Lung (tissue), 11 donors: ENCODE measurements at regions not wholly inside any gene's neighbourhood (a gene's known extent, or its start where the extent isn't known, plus 50 kb on each side); places are given as distances from the start of the nearest gene placed in this dataset.
"Not testable (repeated sequence)": the region's sequence is repeated elsewhere in the genome, so short reads cannot be mapped to it uniquely, and the experiment has no call there.

ENCODE experiments used
- ATAC-seq: fragments of 200-7000 bp; cut with Tn5 transposase; one replicate; pipeline ENCODE4 v1.9.1; 2020; ENCODE audit warnings: moderate number of reproducible peaks; ENCODE audit not compliant: insufficient read depth, low FRiP score
- DNase-seq, 3 donors: peaks; one replicate each; pipeline ENCODE4 v3.0.0-alpha.2; 2013 to 2017
- H3K27ac ChIP-seq, 2 donors: one replicate each; pipeline ENCODE4 v1.5.1; 2013; ENCODE audit warnings: mild to moderate bottlenecking in 2 of 2, moderate library complexity in 2 of 2, control low read depth in 1 of 2, inconsistent platforms in 1 of 2, low read depth in 1 of 2, low read length in 1 of 2
- H3K27me3 ChIP-seq, 3 donors: one replicate each; pipeline ENCODE4 v1.5.1; 2013; ENCODE audit warnings: low read length in 2 of 3; ENCODE audit not compliant: control insufficient read depth in 3 of 3, insufficient read depth in 3 of 3
- H3K36me3 ChIP-seq, 4 donors: one replicate each; pipeline ENCODE4 v1.5.1; 2013; ENCODE audit warnings: low read length in 4 of 4, mild to moderate bottlenecking in 1 of 4, moderate library complexity in 1 of 4; ENCODE audit not compliant: control insufficient read depth in 4 of 4, insufficient read depth in 4 of 4
- H3K4me1 ChIP-seq, 5 donors: one replicate each; pipeline ENCODE4 v1.5.1; 2013; ENCODE audit warnings: low read length in 5 of 5, mild to moderate bottlenecking in 2 of 5, moderate library complexity in 1 of 5; ENCODE audit not compliant: control insufficient read depth in 5 of 5, insufficient read depth in 5 of 5
- H3K4me3 ChIP-seq: one replicate; pipeline ENCODE4 v1.5.1; 2013; ENCODE audit warnings: mild to moderate bottlenecking, control low read depth, moderate library complexity
- H3K9ac ChIP-seq, 2 donors: one replicate each; pipeline ENCODE4 v1.5.1; 2013; ENCODE audit warnings: low read length in 2 of 2, control low read depth in 1 of 2; ENCODE audit not compliant: insufficient read depth in 1 of 2
- H3K9me3 ChIP-seq, 4 donors: one replicate each; pipeline ENCODE4 v1.5.1; 2013; ENCODE audit warnings: low read length in 3 of 4, mild to moderate bottlenecking in 1 of 4, moderate library complexity in 1 of 4; ENCODE audit not compliant: control insufficient read depth in 4 of 4, insufficient read depth in 3 of 4
- WGBS, 2 donors: extraction: QIAGEN DNeasy Blood & Tissue Kit; methylation state at CpG; one replicate each; pipeline ENCODE4 v1.1.7; 2013; 5-methylcytosine and 5-hydroxymethylcytosine counted together
- TF ChIP-seq, protein P1 (sequence below): IDR thresholded peaks from 2 replicates; pipeline ENCODE4 v1.5.1; 2012; ENCODE audit warnings: mild to moderate bottlenecking; ENCODE audit errors: control extremely low read depth, extremely low read depth
- donor health status: control.
- donor health status: control.
- donor health status: Bipolar disorder and iron deficiency.
- donor health status: healthy.
- donor health status: DM: yes; HTN: yes; CAD: no.

DNA sequence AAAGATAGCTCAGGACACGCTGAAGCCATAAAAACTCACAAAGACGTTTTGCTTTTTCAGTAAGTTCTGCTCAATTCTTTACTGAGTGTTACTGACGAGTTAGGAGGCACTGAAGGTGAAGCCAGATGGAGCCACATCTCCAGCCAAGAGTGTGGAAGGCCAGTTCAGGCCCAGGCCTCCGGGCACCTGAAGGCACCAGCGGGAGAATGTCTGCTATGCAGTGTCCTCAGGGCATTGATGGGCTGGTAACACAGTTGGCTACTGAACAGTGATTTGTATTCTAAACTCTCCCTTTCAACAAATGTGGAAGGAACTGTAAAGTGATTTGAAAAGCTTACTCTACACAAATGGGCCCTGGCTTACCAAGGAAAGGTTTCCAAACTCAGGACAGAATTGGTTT, 64.8 kb upstream of the SVIL start:
- no peaks in the 10 kb centered on the region for H3K9me3 ChIP-seq
- no peak overlapping the region for H3K4me3 ChIP-seq
- no peak overlapping the region for H3K27ac ChIP-seq
- H3K9ac ChIP-seq, result no peak overlapping the region
- no peak for ATAC-seq
- WGBS, 2 donors, result 78 to 98% methylated on average over 5 of the region's 5 CpGs
- no peaks in the 10 kb centered on the region for H3K36me3 ChIP-seq
- no peaks in the 10 kb centered on the region for H3K27me3 ChIP-seq
- no peak for DNase-seq
- peaks cover 4 to 22% (median 9%) of the 10 kb centered on the region in 5 donors for H3K4me1 ChIP-seq
- TF ChIP-seq, protein P1, sequence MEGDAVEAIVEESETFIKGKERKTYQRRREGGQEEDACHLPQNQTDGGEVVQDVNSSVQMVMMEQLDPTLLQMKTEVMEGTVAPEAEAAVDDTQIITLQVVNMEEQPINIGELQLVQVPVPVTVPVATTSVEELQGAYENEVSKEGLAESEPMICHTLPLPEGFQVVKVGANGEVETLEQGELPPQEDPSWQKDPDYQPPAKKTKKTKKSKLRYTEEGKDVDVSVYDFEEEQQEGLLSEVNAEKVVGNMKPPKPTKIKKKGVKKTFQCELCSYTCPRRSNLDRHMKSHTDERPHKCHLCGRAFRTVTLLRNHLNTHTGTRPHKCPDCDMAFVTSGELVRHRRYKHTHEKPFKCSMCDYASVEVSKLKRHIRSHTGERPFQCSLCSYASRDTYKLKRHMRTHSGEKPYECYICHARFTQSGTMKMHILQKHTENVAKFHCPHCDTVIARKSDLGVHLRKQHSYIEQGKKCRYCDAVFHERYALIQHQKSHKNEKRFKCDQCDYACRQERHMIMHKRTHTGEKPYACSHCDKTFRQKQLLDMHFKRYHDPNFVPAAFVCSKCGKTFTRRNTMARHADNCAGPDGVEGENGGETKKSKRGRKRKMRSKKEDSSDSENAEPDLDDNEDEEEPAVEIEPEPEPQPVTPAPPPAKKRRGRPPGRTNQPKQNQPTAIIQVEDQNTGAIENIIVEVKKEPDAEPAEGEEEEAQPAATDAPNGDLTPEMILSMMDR, result no peak

DNA sequence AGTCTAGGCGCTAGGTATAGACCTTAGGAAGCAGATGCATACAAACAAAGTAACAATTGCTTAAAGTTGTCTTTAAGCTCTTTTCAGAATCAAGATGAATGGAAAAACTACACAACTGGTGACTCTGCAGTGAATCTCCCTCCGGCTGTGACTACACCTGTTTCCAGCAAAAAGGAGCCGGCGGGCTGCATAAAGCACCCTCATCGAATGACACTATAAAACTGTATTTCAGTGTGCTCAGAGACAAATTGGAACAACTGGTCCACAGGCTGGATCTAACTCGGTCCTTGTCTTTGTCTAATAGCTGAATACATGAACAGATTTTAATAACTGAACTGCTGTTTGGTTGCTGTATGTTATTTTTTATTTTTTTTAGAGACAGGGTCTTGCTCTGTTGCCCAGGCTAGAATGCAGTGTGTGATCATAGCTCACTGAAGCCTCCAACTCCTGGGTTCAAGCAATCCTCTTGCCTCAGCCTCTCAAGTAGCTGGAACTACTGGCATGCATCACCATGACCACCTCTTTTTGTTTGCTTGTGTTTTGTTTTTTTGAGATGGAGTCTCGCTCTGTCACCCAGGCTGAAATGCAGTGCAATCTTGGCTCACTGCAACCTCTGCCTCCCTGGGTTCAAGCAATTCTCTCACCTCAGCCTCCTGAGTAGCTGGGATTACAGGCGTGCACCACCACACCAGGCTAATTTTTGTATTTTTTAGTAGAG, 64.2 kb upstream of the SVIL start:
- ATAC-seq (no peak), DNase-seq (no peak)
- no peaks in the 10 kb centered on the region for H3K9me3 ChIP-seq
- 92 to 96% methylated on average over 8 of the region's 8 CpGs for WGBS, 2 donors
- H3K4me1 ChIP-seq, result peaks cover 4 to 18% (median 9%) of the 10 kb centered on the region in 5 donors
- no peak overlapping the region for H3K9ac ChIP-seq
- no peaks in the 10 kb centered on the region for H3K36me3 ChIP-seq
- H3K27ac ChIP-seq, result no peak overlapping the region
- TF ChIP-seq, protein P1, result no peak
- no peak overlapping the region for H3K4me3 ChIP-seq
- no peaks in the 10 kb centered on the region for H3K27me3 ChIP-seq

DNA sequence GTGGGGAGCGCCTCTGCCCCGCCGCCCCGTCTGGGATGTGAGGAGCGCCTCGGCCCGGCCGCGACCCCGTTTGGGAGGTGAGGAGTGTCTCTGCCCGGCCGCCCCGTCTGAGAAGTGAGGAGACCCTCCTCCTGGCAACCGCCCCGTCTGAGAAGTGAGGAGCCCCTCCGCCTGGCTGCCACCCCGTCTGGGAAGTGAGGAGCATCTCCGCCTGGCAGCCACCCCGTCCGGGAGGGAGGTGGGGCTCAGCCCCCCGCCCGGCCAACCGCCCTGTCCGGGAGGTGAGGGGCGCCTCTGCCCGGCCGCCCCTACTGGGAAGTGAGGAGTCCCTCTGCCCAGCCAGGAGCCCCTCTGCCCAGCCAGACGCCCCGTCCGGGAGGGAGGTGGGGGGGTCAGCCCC, 61.8 kb upstream of the SVIL start:
- DNase-seq, ATAC-seq, H3K27me3 ChIP-seq, H3K4me3 ChIP-seq, H3K9ac ChIP-seq, H3K4me1 ChIP-seq, H3K36me3 ChIP-seq, H3K27ac ChIP-seq, H3K9me3 ChIP-seq: not testable (repeated sequence)
- 96 to 99% methylated on average over 20 to 28 of the region's 30 CpGs for WGBS, 2 donors

DNA sequence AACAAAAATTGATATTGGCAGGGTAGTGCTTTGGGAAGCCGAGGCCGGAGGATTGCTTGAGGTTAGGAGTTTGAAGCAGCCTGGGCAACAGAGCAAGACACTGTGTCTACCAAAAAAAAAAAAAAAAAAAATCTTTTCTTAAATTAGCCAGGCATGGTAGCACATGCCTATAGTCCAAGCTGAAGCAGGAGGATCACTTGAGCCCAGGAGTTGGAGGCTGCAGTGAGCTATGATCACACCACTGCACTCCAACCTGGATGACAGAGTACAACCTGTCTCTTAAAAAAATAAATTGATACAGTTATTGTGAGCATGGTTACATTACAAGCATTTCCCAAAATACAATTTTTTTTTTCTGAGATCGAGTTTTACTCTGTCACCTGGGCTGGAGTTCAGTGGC, 59.4 kb upstream of the SVIL start:
- no peaks in the 10 kb centered on the region for H3K36me3 ChIP-seq
- 94 to 96% methylated on average over 3 of the region's 3 CpGs for WGBS, 2 donors
- DNase-seq (no peak), ATAC-seq (no peak)
- TF ChIP-seq, protein P1, result no peak
- no peak overlapping the region for H3K27ac ChIP-seq
- no peaks in the 10 kb centered on the region for H3K27me3 ChIP-seq
- no peaks in the 10 kb centered on the region for H3K9me3 ChIP-seq
- H3K4me1 ChIP-seq, result peaks cover 0 to 8% (median 4%) of the 10 kb centered on the region in 5 donors
- no peak overlapping the region for H3K9ac ChIP-seq
- H3K4me3 ChIP-seq, result no peak overlapping the region
